HuH-7.5 (cell line): ENCODE measurements at regions not wholly inside any gene's neighbourhood (a gene's known extent, or its start where the extent isn't known, plus 50 kb on each side); places are given as distances from the start of the nearest gene placed in this dataset.

ENCODE experiments used
- DNase-seq: peaks from one replicate; pipeline ENCODE4 v3.0.0; 2011; ENCODE audit warnings: low spot score

DNA sequence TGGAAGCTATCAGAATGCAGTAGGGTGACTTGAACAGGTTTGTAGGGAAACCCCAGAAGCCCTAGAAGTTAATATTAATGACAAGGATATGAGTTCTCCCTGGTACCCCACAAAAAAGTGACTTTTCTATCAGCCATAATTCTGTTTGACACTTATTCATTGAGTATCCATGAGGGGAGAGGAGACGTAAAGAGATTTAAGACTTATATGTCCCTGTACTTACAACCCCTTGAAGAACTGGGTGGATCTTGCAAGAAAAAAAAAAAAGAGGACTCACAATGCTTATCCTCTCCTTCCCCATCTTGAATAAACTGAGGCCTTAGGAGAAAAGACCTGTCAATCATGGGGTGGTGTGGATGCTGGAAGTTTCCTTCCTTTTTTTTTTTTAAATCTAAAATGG is 203.5 kb downstream of the CBLN1 start:
- DNase-seq = no peak

- DNase-seq = no peak
Measured at GRCh38 chr16:49075709-49076108, 205.9 kb downstream of the CBLN1 start.

DNA sequence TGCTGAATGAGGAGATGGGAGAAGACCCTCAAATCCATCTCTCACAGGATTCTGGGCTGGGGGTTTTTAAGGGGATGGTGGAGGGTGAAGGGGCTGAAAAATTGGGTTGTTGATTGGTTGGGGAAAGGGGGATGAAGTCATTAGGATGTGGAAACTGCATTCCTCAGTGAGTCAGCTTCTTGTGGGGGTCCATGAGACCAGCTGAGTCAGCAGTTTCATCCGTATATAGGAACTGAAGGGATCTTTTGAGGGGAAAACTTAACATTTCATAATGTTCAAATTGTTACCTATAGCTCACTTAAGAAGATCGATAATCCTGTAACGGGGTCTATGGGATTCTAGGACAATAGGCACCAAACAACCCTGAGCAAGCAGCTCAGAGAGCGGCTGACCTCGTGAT is 213.4 kb downstream of the CBLN1 start:
- DNase-seq = no peak

DNA sequence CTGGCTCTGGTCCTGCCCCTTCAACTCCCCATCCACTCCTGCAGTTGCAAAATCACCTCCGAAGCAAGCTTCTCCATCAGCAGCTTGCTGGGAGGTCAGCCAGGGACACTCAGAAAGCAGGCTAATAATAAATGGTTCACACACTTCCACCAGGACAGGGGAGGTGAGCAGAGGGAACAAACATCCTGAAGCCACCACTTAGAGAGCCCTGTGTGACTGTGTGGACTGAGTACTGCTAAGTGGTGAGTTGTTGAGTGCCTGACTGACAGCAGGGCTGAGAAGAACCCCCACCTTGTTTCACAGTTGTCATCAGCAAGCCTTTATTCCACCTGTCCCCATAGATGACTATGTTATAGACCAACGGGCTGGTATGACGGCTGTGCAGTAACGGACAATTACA is 213.9 kb downstream of the CBLN1 start:
- DNase-seq = no peak

DNA sequence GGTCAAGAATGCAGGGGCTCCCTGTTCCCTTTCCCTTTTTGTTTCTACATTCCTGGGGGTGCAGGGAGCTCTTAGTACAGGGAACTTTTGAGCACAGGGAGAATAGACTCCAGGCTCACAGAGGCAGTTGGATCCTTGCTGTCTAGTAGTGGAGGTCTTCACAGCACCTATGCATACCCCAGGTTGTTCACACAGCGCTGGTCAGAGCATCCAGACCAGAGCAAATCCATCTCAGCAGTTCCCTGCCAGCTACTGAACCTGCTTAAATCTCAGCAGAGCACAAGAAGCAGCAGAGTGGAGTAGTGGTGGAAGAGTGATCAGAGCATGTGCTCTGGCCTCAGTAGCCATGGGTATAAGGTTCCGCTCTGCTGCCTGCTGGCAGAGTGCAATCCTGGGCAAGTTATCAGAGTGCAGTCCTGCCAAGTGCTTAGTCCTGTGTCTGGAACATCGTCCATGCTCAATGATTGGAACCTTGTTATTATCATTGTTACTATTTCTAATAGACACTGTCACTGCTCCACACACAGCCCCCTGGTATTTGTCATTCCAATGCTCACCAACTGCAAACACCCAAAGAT is 220.4 kb downstream of the CBLN1 start:
- no peak for DNase-seq

- DNase-seq = no peak
Measured at GRCh38 chr16:49060728-49061127, 220.9 kb downstream of the CBLN1 start.

DNA sequence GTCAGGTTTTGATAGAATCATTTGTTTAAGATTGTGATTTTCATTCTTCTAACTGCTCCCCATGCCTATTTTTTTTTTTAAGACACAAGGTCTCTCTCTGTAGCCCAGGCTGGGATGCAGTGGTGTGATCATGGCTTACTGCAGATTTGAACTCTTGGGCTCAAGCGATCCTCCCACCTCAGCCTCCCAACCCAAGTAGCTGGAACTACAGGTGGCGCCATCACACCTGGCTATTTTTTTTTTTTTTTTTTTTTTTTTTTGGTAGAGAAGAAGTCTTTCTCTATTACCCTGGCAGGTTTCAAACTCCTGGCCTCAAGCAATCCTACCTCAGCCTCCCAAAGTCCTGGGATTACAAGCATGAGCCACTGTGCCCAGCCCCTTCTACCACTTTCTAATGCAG is 223.3 kb downstream of the CBLN1 start:
- DNase-seq = no peak

DNA sequence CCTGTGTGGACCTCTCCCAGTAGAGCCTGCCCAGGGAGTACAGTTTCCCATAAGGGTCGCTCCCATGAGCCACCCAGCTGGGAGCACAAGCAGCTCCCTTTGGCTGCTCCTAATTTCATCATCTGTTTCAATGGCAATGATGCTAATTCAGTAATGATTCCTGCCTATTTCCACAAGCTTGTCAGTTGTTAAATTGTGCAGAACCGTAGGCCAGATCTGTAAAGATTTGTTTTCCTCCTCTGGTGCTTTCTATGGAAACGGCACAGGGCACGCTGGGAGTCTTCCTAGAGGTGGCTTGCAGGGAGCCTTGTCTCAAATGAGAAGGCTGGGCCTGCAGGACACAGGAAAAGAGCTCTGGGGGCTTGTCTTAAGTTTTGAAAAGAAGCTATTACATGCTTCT is 223.7 kb downstream of the CBLN1 start:
- no peak for DNase-seq

GRCh38 chr16:49057391-49057790 is 224.2 kb downstream of the CBLN1 start:
- no peak for DNase-seq

DNA sequence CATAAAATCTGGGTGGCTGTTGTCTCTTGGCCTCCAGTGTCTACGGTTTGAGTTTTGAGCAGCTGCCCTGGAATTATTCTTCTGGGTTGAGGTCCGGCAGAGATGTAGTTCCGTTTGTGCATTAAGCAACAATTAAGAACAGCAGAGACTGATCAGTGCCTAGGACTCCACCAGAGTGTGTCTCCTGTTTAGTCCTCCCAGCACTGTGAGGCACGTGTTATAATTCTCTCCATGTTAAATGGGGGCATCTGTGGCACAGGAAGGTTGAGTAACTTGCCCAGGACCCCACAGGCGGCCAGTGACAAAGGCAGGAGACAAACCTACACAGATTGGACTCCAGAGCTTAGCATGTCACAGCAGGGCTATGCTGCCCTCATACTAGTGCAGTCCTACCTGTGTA is 225.1 kb downstream of the CBLN1 start:
- DNase-seq = no peak

GRCh38 chr16:49055824-49056545 is 225.7 kb downstream of the CBLN1 start:
- no peak for DNase-seq

GRCh38 chr16:49055291-49055690 is 226.3 kb downstream of the CBLN1 start:
- DNase-seq = no peak

GRCh38 chr16:49054606-49055005 is 227.0 kb downstream of the CBLN1 start:
- no peak for DNase-seq

DNA sequence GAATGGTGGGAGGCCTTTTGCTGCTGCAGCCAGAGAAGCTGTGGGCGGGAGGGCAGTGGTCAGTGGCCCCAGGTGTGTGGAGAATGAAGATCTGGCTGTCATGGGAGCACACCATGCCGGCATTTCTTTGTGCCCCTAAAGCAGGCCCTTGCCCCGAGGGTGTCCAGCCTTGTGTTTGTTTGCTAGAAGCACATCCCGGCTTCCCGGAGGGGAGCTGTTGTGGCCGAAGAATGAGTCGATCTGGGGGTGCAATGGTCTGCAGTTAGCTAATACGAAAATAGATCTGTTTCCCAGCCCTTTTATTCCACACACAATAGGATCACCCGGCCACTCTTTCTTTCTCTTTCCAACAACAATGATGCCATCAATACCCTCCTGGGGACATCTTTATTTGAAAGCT is 228.8 kb downstream of the CBLN1 start:
- no peak for DNase-seq

DNA sequence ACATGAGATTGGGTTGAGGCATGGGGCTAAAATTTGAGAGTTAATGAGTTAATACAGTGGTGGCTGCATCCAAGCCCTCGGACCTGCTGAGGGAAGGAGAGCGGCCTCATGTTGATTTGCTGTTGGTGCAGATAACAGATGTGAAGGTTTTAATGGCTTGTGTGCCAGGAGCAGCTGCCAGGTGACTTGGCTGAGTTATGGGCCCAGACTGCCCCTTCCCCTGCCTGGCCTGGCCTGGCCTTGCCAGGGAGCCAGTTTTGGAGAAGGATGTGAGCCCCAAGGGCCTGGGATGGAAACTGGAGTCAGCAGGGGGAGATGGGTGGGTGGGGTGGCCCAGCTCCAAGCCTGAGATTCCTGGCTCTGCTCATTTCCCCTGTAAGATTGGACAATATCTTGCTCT is 230.1 kb downstream of the CBLN1 start:
- no peak for DNase-seq

- no peak for DNase-seq
Measured at GRCh38 chr16:49050607-49051006, 231.0 kb downstream of the CBLN1 start.

DNA sequence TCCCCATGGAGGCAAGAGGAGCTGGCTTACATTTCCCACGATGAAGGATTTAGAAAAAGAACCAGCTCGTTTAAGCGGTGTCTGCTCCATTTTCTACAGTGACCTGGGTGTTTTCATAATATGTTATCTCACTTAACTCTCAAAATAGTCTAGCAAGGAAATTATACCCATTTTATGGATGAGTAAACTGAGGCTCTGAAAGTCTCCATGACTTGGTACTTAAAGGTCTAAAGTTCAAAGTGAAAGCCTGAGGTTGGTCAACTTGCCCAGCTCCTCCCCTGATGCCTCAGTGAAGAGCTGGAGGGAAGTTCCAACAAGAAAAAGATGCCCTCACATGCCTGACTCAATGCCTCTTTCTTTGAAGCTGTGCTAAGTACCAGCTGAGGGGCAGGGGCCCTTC is 232.0 kb downstream of the CBLN1 start:
- DNase-seq = no peak

DNA sequence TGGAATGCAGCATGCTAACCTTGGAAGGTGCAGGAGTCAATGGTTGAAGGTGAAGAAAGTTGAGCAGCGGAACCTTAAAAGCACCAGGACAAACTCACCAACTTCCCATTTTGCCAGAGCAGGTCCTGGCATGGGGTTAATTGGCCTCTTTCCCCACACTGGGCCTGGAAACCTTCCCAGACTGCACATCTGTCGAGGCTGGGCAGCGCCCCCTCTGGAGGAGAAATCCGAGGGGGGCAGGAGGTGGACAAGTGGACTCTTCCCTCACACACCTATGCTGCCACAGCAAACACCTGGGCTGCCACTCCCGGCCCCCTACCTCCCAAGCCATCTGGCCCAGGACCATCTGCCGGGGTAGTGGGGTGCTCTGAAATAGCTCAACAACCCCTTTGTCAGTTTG is 232.4 kb downstream of the CBLN1 start:
- no peak for DNase-seq

DNA sequence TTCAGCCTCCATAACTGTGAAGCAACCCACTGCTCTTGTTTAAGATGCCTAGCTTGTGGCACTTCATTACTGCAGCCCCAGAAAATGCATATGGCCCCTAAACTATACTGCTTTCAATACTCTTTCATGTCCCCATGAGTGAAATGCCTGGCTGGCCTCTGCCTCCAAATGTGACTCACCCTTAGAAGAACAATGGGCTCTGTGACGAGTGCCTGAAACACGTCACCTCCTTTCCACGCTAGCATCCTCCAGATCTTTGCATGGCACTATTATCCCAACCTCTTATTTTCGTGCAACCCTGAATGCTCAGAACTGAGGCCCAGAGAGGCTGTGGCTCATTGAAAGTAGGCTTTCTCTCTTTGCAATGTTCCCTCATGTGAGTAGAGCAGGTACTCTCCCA is 233.1 kb downstream of the CBLN1 start:
- no peak for DNase-seq

DNA sequence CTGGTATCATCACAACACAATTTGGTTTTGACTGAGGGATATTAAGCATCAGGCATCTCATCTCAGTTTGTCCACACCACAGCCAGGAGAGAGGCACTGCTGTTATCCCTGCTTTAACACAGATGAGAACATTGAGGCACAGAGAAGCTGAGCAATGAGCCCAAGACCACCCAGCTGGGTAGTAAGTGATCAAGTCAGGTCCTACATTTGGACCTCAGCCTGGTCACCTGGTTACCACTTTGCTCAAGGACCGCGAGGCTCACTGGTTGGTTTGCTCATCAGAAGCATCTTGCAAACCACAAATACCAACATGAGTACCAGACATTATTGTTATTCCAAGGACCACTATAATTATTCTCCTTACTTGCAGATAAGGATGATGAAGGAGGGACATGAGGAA is 245.5 kb downstream of the CBLN1 start:
- no peak for DNase-seq

GRCh38 chr16:49027420-49027819 is 254.2 kb downstream of the CBLN1 start:
- DNase-seq = no peak

GRCh38 chr16:49026566-49027181 is 255.0 kb downstream of the CBLN1 start:
- DNase-seq = no peak

DNA sequence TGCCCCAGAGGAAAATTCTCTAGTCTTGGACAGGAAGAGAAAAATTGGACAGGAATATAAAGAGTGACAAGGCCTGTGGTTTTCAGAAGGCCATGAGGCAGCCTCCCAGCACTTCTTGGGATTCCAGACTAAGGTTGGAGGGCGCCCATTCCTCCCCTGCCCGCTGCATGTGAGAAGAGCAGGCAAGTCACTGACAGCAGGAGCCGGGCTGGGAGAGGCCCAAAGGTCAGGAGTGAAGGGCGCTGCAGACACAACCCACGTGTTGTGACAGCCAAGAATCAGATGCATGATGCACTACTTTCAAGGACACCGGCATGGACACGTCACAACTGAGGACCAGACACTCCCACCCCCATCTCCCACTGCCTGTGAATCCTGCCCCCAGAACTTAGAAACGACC is 256.7 kb downstream of the CBLN1 start:
- no peak for DNase-seq

- DNase-seq = no peak
Measured at GRCh38 chr16:49024016-49024415, 257.6 kb downstream of the CBLN1 start.
